HTR-8/SVneo (cell line): ENCODE measurements at regions not wholly inside any gene's neighbourhood (a gene's known extent, or its start where the extent isn't known, plus 50 kb on each side); places are given as distances from the start of the nearest gene placed in this dataset.
"Not testable (repeated sequence)": the region's sequence is repeated elsewhere in the genome, so short reads cannot be mapped to it uniquely, and the experiment has no call there.

Source experiments
- DNase-seq: peaks from one replicate; pipeline ENCODE4 v3.0.0; 2011; ENCODE audit warnings: low spot score, mixed read lengths; ENCODE audit not compliant: insufficient read length
- FAIRE-seq: peaks from 2 replicates; lab custom pipeline; 2011; peaks lifted over from hg19 to GRCh38; lab: Jason Lieb, UNC

GRCh38 chr10:78456649-78457400 is 423.2 kb downstream of the RPS24 start:
- DNase-seq: no peak
- FAIRE-seq: no peak

- DNase-seq (peak; percentile 31), FAIRE-seq (no peak)
Observed at GRCh38 chr10:78457804-78458482, 424.3 kb downstream of the RPS24 start.

- FAIRE-seq (no peak), DNase-seq (peak; percentile 31)
Observed at GRCh38 chr10:78458983-78459638, 425.4 kb downstream of the RPS24 start.

- FAIRE-seq (no peak), DNase-seq (no peak)
Observed at GRCh38 chr10:78459639-78460037, 426.0 kb downstream of the RPS24 start.

- FAIRE-seq (no peak), DNase-seq (no peak)
Observed at GRCh38 chr10:78460204-78460603, 426.5 kb downstream of the RPS24 start.

- no peak for FAIRE-seq
Observed at GRCh38 chr10:78461333-78461732, 427.7 kb downstream of the RPS24 start.

GRCh38 chr10:78462176-78462575 is 428.5 kb downstream of the RPS24 start:
- no peak for DNase-seq
- no peak for FAIRE-seq

More at GRCh38 chr10:78461333-78461732, 427.7 kb downstream of the RPS24 start:
- DNase-seq: no peak

- FAIRE-seq (no peak), DNase-seq (no peak)
Observed at GRCh38 chr10:78462726-78463228, 429.1 kb downstream of the RPS24 start.

GRCh38 chr10:78464118-78464855 is 430.6 kb downstream of the RPS24 start:
- no peak for FAIRE-seq
- no peak for DNase-seq

GRCh38 chr10:78464856-78465267 is 431.2 kb downstream of the RPS24 start:
- FAIRE-seq (no peak), DNase-seq (no peak)

- no peak for FAIRE-seq
- no peak for DNase-seq
Observed at GRCh38 chr10:78465431-78465830, 431.8 kb downstream of the RPS24 start.

- FAIRE-seq (no peak), DNase-seq (no peak)
Observed at GRCh38 chr10:78467496-78468106, 433.9 kb downstream of the RPS24 start.

- not testable (repeated sequence) for FAIRE-seq, DNase-seq
Observed at GRCh38 chr10:78468731-78469130, 435.1 kb downstream of the RPS24 start.

GRCh38 chr10:78470267-78471103 is 436.8 kb downstream of the RPS24 start:
- DNase-seq: no peak
- FAIRE-seq: peak; percentile 9

- DNase-seq (no peak), FAIRE-seq (no peak)
Observed at GRCh38 chr10:78471326-78471722, 437.7 kb downstream of the RPS24 start.

GRCh38 chr10:78471723-78472550 is 438.3 kb downstream of the RPS24 start:
- DNase-seq: no peak
- FAIRE-seq: no peak

- no peak for DNase-seq
- no peak for FAIRE-seq
Observed at GRCh38 chr10:78472551-78472890, 438.9 kb downstream of the RPS24 start.

- no peak for DNase-seq
- no peak for FAIRE-seq
Observed at GRCh38 chr10:78473006-78473405, 439.3 kb downstream of the RPS24 start.
